Lung (tissue), 11 donors: ENCODE measurements at regions not wholly inside any gene's neighbourhood (a gene's known extent, or its start where the extent isn't known, plus 50 kb on each side); places are given as distances from the start of the nearest gene placed in this dataset.

Experiments
- ATAC-seq: fragments of 200-7000 bp; cut with Tn5 transposase; one replicate; pipeline ENCODE4 v1.9.1; 2020; ENCODE audit warnings: moderate number of reproducible peaks; ENCODE audit not compliant: insufficient read depth, low FRiP score
- DNase-seq, 3 donors: peaks; one replicate each; pipeline ENCODE4 v3.0.0-alpha.2; 2013 to 2017
- H3K27ac ChIP-seq, 2 donors: one replicate each; pipeline ENCODE4 v1.5.1; 2013; ENCODE audit warnings: mild to moderate bottlenecking in 2 of 2, moderate library complexity in 2 of 2, control low read depth in 1 of 2, inconsistent platforms in 1 of 2, low read depth in 1 of 2, low read length in 1 of 2
- H3K27me3 ChIP-seq, 3 donors: one replicate each; pipeline ENCODE4 v1.5.1; 2013; ENCODE audit warnings: low read length in 2 of 3; ENCODE audit not compliant: control insufficient read depth in 3 of 3, insufficient read depth in 3 of 3
- H3K36me3 ChIP-seq, 4 donors: one replicate each; pipeline ENCODE4 v1.5.1; 2013; ENCODE audit warnings: low read length in 4 of 4, mild to moderate bottlenecking in 1 of 4, moderate library complexity in 1 of 4; ENCODE audit not compliant: control insufficient read depth in 4 of 4, insufficient read depth in 4 of 4
- H3K4me1 ChIP-seq, 5 donors: one replicate each; pipeline ENCODE4 v1.5.1; 2013; ENCODE audit warnings: low read length in 5 of 5, mild to moderate bottlenecking in 2 of 5, moderate library complexity in 1 of 5; ENCODE audit not compliant: control insufficient read depth in 5 of 5, insufficient read depth in 5 of 5
- H3K4me3 ChIP-seq: one replicate; pipeline ENCODE4 v1.5.1; 2013; ENCODE audit warnings: mild to moderate bottlenecking, control low read depth, moderate library complexity
- H3K9ac ChIP-seq, 2 donors: one replicate each; pipeline ENCODE4 v1.5.1; 2013; ENCODE audit warnings: low read length in 2 of 2, control low read depth in 1 of 2; ENCODE audit not compliant: insufficient read depth in 1 of 2
- H3K9me3 ChIP-seq, 4 donors: one replicate each; pipeline ENCODE4 v1.5.1; 2013; ENCODE audit warnings: low read length in 3 of 4, mild to moderate bottlenecking in 1 of 4, moderate library complexity in 1 of 4; ENCODE audit not compliant: control insufficient read depth in 4 of 4, insufficient read depth in 3 of 4
- WGBS, 2 donors: extraction: QIAGEN DNeasy Blood & Tissue Kit; methylation state at CpG; one replicate each; pipeline ENCODE4 v1.1.7; 2013; 5-methylcytosine and 5-hydroxymethylcytosine counted together
- TF ChIP-seq, protein P1 (sequence below): IDR thresholded peaks from 2 replicates; pipeline ENCODE4 v1.5.1; 2012; ENCODE audit warnings: mild to moderate bottlenecking; ENCODE audit errors: control extremely low read depth, extremely low read depth
- donor health status: control.
- donor health status: control.
- donor health status: Bipolar disorder and iron deficiency.
- donor health status: healthy.
- donor health status: DM: yes; HTN: yes; CAD: no.

DNA sequence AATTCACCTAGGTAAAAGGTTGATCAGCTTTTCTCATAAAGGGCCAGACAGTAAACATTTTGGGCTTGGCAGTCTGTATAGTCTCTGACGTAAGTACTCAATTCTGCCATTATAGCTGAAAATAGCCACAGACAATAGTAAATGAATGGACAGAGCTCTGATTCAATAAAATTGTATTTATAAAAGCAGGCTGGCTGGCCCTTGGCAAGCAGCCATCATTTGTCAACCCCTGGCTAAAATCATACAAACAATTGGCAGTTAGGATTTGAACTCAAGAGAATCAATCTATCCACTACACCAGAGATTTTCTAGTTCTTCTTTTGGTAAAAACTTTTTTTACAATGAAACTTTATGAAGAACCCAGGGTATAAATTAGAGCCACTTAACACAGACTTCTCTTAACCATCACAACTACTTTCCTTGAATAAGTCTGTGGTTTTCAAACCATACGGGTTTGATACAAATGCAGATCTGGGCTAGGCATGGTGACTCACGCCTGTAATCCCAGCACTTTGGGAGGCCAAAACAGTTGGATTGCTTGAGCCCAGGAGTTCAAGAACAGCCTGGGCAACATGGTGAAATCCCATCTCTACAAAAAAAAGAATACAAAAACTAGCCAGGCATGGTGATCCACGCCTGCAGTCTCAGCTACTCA is 124.5 kb downstream of the SLC16A9 start:
- TF ChIP-seq, protein P1, sequence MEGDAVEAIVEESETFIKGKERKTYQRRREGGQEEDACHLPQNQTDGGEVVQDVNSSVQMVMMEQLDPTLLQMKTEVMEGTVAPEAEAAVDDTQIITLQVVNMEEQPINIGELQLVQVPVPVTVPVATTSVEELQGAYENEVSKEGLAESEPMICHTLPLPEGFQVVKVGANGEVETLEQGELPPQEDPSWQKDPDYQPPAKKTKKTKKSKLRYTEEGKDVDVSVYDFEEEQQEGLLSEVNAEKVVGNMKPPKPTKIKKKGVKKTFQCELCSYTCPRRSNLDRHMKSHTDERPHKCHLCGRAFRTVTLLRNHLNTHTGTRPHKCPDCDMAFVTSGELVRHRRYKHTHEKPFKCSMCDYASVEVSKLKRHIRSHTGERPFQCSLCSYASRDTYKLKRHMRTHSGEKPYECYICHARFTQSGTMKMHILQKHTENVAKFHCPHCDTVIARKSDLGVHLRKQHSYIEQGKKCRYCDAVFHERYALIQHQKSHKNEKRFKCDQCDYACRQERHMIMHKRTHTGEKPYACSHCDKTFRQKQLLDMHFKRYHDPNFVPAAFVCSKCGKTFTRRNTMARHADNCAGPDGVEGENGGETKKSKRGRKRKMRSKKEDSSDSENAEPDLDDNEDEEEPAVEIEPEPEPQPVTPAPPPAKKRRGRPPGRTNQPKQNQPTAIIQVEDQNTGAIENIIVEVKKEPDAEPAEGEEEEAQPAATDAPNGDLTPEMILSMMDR: no peak
- Histone ChIP-seq H3K4me1 (peaks cover 0 to 7% (median 0%) of the 10 kb centered on the region in 5 donors), H3K9ac (no peak overlapping the region), H3K4me3 (no peak overlapping the region), H3K36me3 (no peaks in the 10 kb centered on the region), H3K27ac (no peak overlapping the region), H3K27me3 (no peaks in the 10 kb centered on the region), H3K9me3 (no peaks in the 10 kb centered on the region)
- ATAC-seq: no peak
- peak in 1 of 3 donors; percentile 32 for DNase-seq
- WGBS, 2 donors: 84 to 89% methylated on average over 4 of the region's 4 CpGs

DNA sequence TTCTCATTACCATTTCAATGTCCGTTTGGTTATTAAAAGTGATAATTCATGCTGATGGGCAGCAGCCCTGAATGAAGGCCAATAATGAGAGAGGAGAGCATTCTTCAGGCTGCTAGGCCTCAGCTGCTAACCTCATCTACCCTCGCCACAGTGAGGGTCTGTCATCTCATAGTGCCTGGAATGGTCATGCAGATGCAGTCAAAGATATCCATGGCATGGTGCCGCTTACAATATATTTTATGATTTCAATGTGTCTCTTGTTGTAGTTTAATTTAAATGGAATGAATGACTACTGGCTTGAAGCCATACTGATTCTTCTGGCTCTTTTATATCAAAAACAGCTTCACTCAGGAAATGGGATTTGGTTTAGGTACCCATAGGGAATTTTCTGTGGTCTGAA is 126.9 kb downstream of the SLC16A9 start:
- Histone ChIP-seq H3K27ac (no peak overlapping the region), H3K4me3 (no peak overlapping the region), H3K9me3 (no peaks in the 10 kb centered on the region), H3K27me3 (no peaks in the 10 kb centered on the region), H3K36me3 (no peaks in the 10 kb centered on the region), H3K4me1 (peaks cover 0 to 22% (median 0%) of the 10 kb centered on the region in 5 donors), H3K9ac (no peak overlapping the region)
- ATAC-seq (no peak), DNase-seq (no peak)
- WGBS, 2 donors: 91% methylated on average over 3 of the region's 3 CpGs
- TF ChIP-seq, protein P1: no peak

DNA sequence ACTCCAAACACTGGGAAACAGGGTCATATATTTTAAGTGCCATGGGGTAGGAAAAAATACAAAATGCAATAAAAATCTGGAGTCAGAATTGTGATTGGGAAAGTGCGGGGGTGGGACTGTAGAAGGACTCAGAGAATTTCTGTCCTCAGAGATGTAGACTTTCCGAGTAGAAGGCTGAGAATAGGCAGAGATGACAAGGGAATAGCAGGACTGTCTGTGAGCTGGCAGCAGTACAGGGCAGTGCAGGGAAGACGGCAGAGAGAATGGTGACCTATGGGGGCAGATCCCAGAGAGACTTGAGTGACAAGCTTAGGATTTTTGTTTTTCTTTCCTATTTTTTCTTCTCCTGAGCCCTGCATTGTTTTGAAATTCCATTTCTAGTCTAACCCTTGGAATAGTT is 127.6 kb downstream of the SLC16A9 start:
- Histone ChIP-seq H3K36me3 (no peaks in the 10 kb centered on the region), H3K4me3 (no peak overlapping the region), H3K9me3 (peaks cover 0 to under 1% (median 0%) of the 10 kb centered on the region in 4 donors), H3K27ac (no peak overlapping the region), H3K27me3 (no peaks in the 10 kb centered on the region), H3K4me1 (peaks cover 0 to 22% (median 0%) of the 10 kb centered on the region in 5 donors), H3K9ac (no peak overlapping the region)
- TF ChIP-seq, protein P1: no peak
- no peak for DNase-seq
- no peak for ATAC-seq
- WGBS, 2 donors: 89 to 90% methylated on average over 3 of the region's 3 CpGs
